ENCODE measurements at regions not wholly inside any gene's neighbourhood (a gene's known extent, or its start where the extent isn't known, plus 50 kb on each side); places are given as distances from the start of the nearest gene placed in this dataset.

- Histone ChIP-seq H3K4me2 (ENCODE audit: low read length) (no peak overlapping the region), H3F3A (ENCODE audit: control insufficient read depth, insufficient read depth) (no peaks in the 10 kb centered on the region), H3K79me2 (ENCODE audit: control insufficient read depth, low read length) (no peaks in the 10 kb centered on the region), H4K20me1 (ENCODE audit: control insufficient read depth, insufficient read depth, low read depth, low read length) (no peaks in the 10 kb centered on the region), H3K36me3 (ENCODE audit: control insufficient read depth, low read length) (no peaks in the 10 kb centered on the region), H3K27ac (ENCODE audit: low read depth, low read length) (no peak overlapping the region), H3K9me2 (replicated peaks; ENCODE audit: control insufficient read depth, low read length) (no peaks in the 10 kb centered on the region), H3K9me3 (ENCODE audit: control insufficient read depth, insufficient read depth, low read length) (no peaks in the 10 kb centered on the region), H3K4me1 (ENCODE audit: control insufficient read depth, low read length) (peaks cover 6% of the 10 kb centered on the region; the same call in 1 of the 2 replicates), H3K27me3 (ENCODE audit: control insufficient read depth, low read length) (no peaks in the 10 kb centered on the region), H3K4me3 (ENCODE audit: low read length) (no peak overlapping the region)
- TF ChIP-seq CTCF (IDR thresholded peaks at IDR 0.05; ENCODE audit: low read depth, low read length, poor library complexity, severe bottlenecking) (no peak), EZH2phosphoT487 (IDR thresholded peaks at IDR 0.05; ENCODE audit: borderline replicate concordance, low read length) (no peak)
Measured at GRCh38 chr1:177873238-177873637, 96.6 kb downstream of the SEC16B start.

- H3K4me1 ChIP-seq (ENCODE audit: control insufficient read depth, low read length) = peaks cover 6% of the 10 kb centered on the region; the same call in 1 of the 2 replicates
- no peaks in the 10 kb centered on the region for H3K27me3 ChIP-seq (ENCODE audit: control insufficient read depth, low read length)
- H3F3A ChIP-seq (ENCODE audit: control insufficient read depth, insufficient read depth) = no peaks in the 10 kb centered on the region
- no peak overlapping the region for H3K27ac ChIP-seq (ENCODE audit: low read depth, low read length)
- no peaks in the 10 kb centered on the region for H3K79me2 ChIP-seq (ENCODE audit: control insufficient read depth, low read length)
- H3K36me3 ChIP-seq (ENCODE audit: control insufficient read depth, low read length) = no peaks in the 10 kb centered on the region
- H3K9me2 ChIP-seq (replicated peaks; ENCODE audit: control insufficient read depth, low read length) = no peaks in the 10 kb centered on the region
- no peaks in the 10 kb centered on the region for H3K9me3 ChIP-seq (ENCODE audit: control insufficient read depth, insufficient read depth, low read length)
- H4K20me1 ChIP-seq (ENCODE audit: control insufficient read depth, insufficient read depth, low read depth, low read length) = no peaks in the 10 kb centered on the region
- H3K4me2 ChIP-seq (ENCODE audit: low read length) = no peak overlapping the region
- no peak overlapping the region for H3K4me3 ChIP-seq (ENCODE audit: low read length)
- TF ChIP-seq EZH2phosphoT487 (IDR thresholded peaks at IDR 0.05; ENCODE audit: borderline replicate concordance, low read length) (no peak), CTCF (IDR thresholded peaks at IDR 0.05; ENCODE audit: low read depth, low read length, poor library complexity, severe bottlenecking) (no peak)
Measured at GRCh38 chr1:177872308-177872900, 97.5 kb downstream of the SEC16B start.

- Histone ChIP-seq H3K79me2 (ENCODE audit: control insufficient read depth, low read length) (no peaks in the 10 kb centered on the region), H3K4me1 (ENCODE audit: control insufficient read depth, low read length) (peaks cover 6% of the 10 kb centered on the region; the same call in 1 of the 2 replicates), H3K27me3 (ENCODE audit: control insufficient read depth, low read length) (no peaks in the 10 kb centered on the region), H3K9me2 (replicated peaks; ENCODE audit: control insufficient read depth, low read length) (no peaks in the 10 kb centered on the region), H3F3A (ENCODE audit: control insufficient read depth, insufficient read depth) (no peaks in the 10 kb centered on the region), H3K9me3 (ENCODE audit: control insufficient read depth, insufficient read depth, low read length) (no peaks in the 10 kb centered on the region), H3K4me3 (ENCODE audit: low read length) (no peak overlapping the region), H4K20me1 (ENCODE audit: control insufficient read depth, insufficient read depth, low read depth, low read length) (no peaks in the 10 kb centered on the region), H3K36me3 (ENCODE audit: control insufficient read depth, low read length) (no peaks in the 10 kb centered on the region), H3K4me2 (ENCODE audit: low read length) (no peak overlapping the region), H3K27ac (ENCODE audit: low read depth, low read length) (no peak overlapping the region)
- TF ChIP-seq CTCF (IDR thresholded peaks at IDR 0.05; ENCODE audit: low read depth, low read length, poor library complexity, severe bottlenecking) (no peak), EZH2phosphoT487 (IDR thresholded peaks at IDR 0.05; ENCODE audit: borderline replicate concordance, low read length) (no peak)
Measured at GRCh38 chr1:177871613-177872307, 98.1 kb downstream of the SEC16B start.

All from DOHH2 (cell line).